Activated naive CD8-positive, alpha-beta T cell treated with anti-CD3 and anti-CD28 coated beads, Interleukin-2, amount 50 U/mL, for 16 hours (primary cell): ENCODE measurements at regions not wholly inside any gene's neighbourhood (a gene's known extent, or its start where the extent isn't known, plus 50 kb on each side); places are given as distances from the start of the nearest gene placed in this dataset.

Experiments
- DNase-seq: peaks from one replicate; pipeline ENCODE4 v3.0.0-alpha.2; 2020; ENCODE audit warnings: low read depth, low spot score

- DNase-seq: no peak
Observed at GRCh38 chr1:83583351-83584014, 415.4 kb downstream of the TTLL7 start.

GRCh38 chr1:83581747-83582146, 417.2 kb downstream of the TTLL7 start:
- no peak for DNase-seq

- DNase-seq: no peak
Observed at GRCh38 chr1:83574791-83575190, 424.1 kb downstream of the TTLL7 start.

- no peak for DNase-seq
Observed at GRCh38 chr1:83573776-83574175, 425.2 kb downstream of the TTLL7 start.

- no peak for DNase-seq
Observed at GRCh38 chr1:83571536-83571935, 427.4 kb downstream of the TTLL7 start.

- DNase-seq: no peak
Observed at GRCh38 chr1:83561346-83561745, 437.6 kb downstream of the TTLL7 start.

GRCh38 chr1:83559129-83559840, 439.6 kb downstream of the TTLL7 start:
- no peak for DNase-seq

GRCh38 chr1:83555871-83556270, 443.1 kb downstream of the TTLL7 start:
- no peak for DNase-seq

- no peak for DNase-seq
Observed at GRCh38 chr1:83554174-83554573, 444.8 kb downstream of the TTLL7 start.

- no peak for DNase-seq
Observed at GRCh38 chr1:83552820-83553219, 446.1 kb downstream of the TTLL7 start.

GRCh38 chr1:83548311-83548710, 450.6 kb downstream of the TTLL7 start:
- no peak for DNase-seq

GRCh38 chr1:83547901-83548300, 451.0 kb downstream of the TTLL7 start:
- DNase-seq: no peak

GRCh38 chr1:83546874-83547273, 452.1 kb downstream of the TTLL7 start:
- DNase-seq: no peak

- no peak for DNase-seq
Observed at GRCh38 chr1:83545066-83545862, 453.7 kb downstream of the TTLL7 start.

GRCh38 chr1:83543222-83543973, 455.5 kb downstream of the TTLL7 start:
- DNase-seq: no peak

- DNase-seq: no peak
Observed at GRCh38 chr1:83531521-83532309, 467.2 kb downstream of the TTLL7 start.

GRCh38 chr1:83530506-83530905, 468.4 kb downstream of the TTLL7 start:
- DNase-seq: no peak

GRCh38 chr1:83527987-83528386, 470.9 kb downstream of the TTLL7 start:
- no peak for DNase-seq

GRCh38 chr1:83520797-83521196, 478.1 kb downstream of the TTLL7 start:
- DNase-seq: no peak

- no peak for DNase-seq
Observed at GRCh38 chr1:83516369-83516768, 482.6 kb downstream of the TTLL7 start.

- no peak for DNase-seq
Observed at GRCh38 chr1:83515578-83516154, 483.3 kb downstream of the TTLL7 start.
